ENCODE measurements at regions not wholly inside any gene's neighbourhood (a gene's known extent, or its start where the extent isn't known, plus 50 kb on each side); places are given as distances from the start of the nearest gene placed in this dataset.

DNA sequence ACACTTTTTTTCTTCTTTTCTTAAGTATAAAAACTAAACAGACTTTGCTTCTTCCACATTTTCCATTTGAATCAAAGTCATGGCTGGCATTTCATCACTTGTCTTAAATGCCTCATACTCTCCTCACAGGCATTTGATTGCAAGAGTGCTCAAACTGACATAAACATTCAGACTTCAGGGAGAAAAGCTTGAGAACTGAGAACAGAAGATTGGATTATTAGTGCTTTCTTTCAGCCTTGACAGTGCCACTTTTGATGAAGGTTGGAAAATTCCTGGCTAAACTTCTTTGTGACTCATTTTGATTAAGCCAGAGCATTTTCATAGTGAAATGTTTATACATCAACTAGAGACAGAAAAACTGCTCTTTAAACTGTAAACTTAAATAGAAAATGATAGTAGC lies 544.4 kb downstream of the DIPK2A start:
- no peak for DNase-seq
- Histone ChIP-seq H3K79me1 (ENCODE audit: low read length) (no peaks in the 10 kb centered on the region), H4K91ac (ENCODE audit: low read depth, low read length) (no peak overlapping the region), H3K4me1 (ENCODE audit: control insufficient read depth in 1 of 2, insufficient read depth in 2 of 2, low read length in 2 of 2) (no peaks in the 10 kb centered on the region), H3K23ac (ENCODE audit: low read length) (no peak overlapping the region), H3K18ac (ENCODE audit: low read length) (no peak overlapping the region), H4K12ac (ENCODE audit: low read depth, low read length) (no peak overlapping the region), H3K4me2 (ENCODE audit: low read length) (no peak overlapping the region), H3K27me3 (ENCODE audit: insufficient read depth, low read length) (no peaks in the 10 kb centered on the region), H4K8ac (ENCODE audit: low read depth, low read length) (no peak overlapping the region), H3K4ac (ENCODE audit: low read depth, low read length) (no peak overlapping the region), H3K9me3 (ENCODE audit: insufficient read depth, low read depth, low read length) (no peaks in the 10 kb centered on the region), H3K36me3 (ENCODE audit: control insufficient read depth in 1 of 2, insufficient read depth in 2 of 2, low read length in 2 of 2) (no peaks in the 10 kb centered on the region), H3K27ac (ENCODE audit: low read depth, low read length) (no peak overlapping the region), H3K14ac (ENCODE audit: low read length) (no peak overlapping the region), H2AK5ac (ENCODE audit: low read length) (no peak overlapping the region), H2BK120ac (ENCODE audit: insufficient read depth, low read length, poor library complexity) (no peak overlapping the region), H3K4me3 (ENCODE audit: low read depth, low read length) (no peak overlapping the region), H2BK5ac (ENCODE audit: low read depth, low read length, poor library complexity) (no peak overlapping the region), H3K9ac (ENCODE audit: low read length) (no peak overlapping the region), H3K79me2 (ENCODE audit: control insufficient read depth, insufficient read depth, low read length, poor library complexity) (no peaks in the 10 kb centered on the region), H2BK12ac (ENCODE audit: low read length) (no peak overlapping the region), H2AFZ (ENCODE audit: insufficient read depth, low read length, poor library complexity) (no peak overlapping the region)

DNA sequence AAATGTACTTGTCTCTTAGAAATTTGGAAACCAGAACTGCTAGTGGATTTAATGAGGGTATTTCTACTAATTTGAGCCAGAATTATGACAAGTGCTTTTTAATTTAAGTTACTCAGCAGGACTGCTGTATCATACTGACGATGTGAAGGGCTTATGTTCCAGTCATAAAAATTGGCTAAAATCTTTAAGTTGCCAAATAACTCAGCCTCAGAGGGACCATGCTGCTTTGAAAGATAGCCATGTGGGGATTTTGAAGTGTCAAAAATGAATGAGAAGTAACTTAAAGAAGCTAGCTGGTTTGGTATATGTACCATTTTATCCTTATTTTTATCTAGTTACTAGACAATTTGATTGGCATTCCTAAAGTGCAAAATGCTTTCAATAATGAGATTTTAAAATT lies 545.0 kb downstream of the DIPK2A start:
- no peak overlapping the region for H2AK5ac ChIP-seq (ENCODE audit: low read length)
- H4K12ac ChIP-seq (ENCODE audit: low read depth, low read length): no peak overlapping the region
- no peaks in the 10 kb centered on the region for H3K4me1 ChIP-seq (ENCODE audit: control insufficient read depth in 1 of 2, insufficient read depth in 2 of 2, low read length in 2 of 2)
- no peak overlapping the region for H3K27ac ChIP-seq (ENCODE audit: low read depth, low read length)
- H3K36me3 ChIP-seq (ENCODE audit: control insufficient read depth in 1 of 2, insufficient read depth in 2 of 2, low read length in 2 of 2): no peaks in the 10 kb centered on the region
- H3K4me3 ChIP-seq (ENCODE audit: low read depth, low read length): no peak overlapping the region
- H2BK120ac ChIP-seq (ENCODE audit: insufficient read depth, low read length, poor library complexity): no peak overlapping the region
- no peak overlapping the region for H3K9ac ChIP-seq (ENCODE audit: low read length)
- no peak overlapping the region for H3K14ac ChIP-seq (ENCODE audit: low read length)
- H3K4ac ChIP-seq (ENCODE audit: low read depth, low read length): no peak overlapping the region
- H2BK12ac ChIP-seq (ENCODE audit: low read length): no peak overlapping the region
- no peak overlapping the region for H2BK5ac ChIP-seq (ENCODE audit: low read depth, low read length, poor library complexity)
- no peak overlapping the region for H3K18ac ChIP-seq (ENCODE audit: low read length)
- H3K27me3 ChIP-seq (ENCODE audit: insufficient read depth, low read length): no peaks in the 10 kb centered on the region
- H4K91ac ChIP-seq (ENCODE audit: low read depth, low read length): no peak overlapping the region
- H3K23ac ChIP-seq (ENCODE audit: low read length): no peak overlapping the region
- H4K8ac ChIP-seq (ENCODE audit: low read depth, low read length): no peak overlapping the region
- H3K9me3 ChIP-seq (ENCODE audit: insufficient read depth, low read depth, low read length): no peaks in the 10 kb centered on the region
- no peaks in the 10 kb centered on the region for H3K79me1 ChIP-seq (ENCODE audit: low read length)
- no peak overlapping the region for H2AFZ ChIP-seq (ENCODE audit: insufficient read depth, low read length, poor library complexity)
- no peak for DNase-seq
- no peaks in the 10 kb centered on the region for H3K79me2 ChIP-seq (ENCODE audit: control insufficient read depth, insufficient read depth, low read length, poor library complexity)
- H3K4me2 ChIP-seq (ENCODE audit: low read length): no peak overlapping the region
- no CpG with 5 or more reads among the region's 1 CpG for WGBS (ENCODE audit: extremely low coverage, insufficient coverage, insufficient read length)

DNA sequence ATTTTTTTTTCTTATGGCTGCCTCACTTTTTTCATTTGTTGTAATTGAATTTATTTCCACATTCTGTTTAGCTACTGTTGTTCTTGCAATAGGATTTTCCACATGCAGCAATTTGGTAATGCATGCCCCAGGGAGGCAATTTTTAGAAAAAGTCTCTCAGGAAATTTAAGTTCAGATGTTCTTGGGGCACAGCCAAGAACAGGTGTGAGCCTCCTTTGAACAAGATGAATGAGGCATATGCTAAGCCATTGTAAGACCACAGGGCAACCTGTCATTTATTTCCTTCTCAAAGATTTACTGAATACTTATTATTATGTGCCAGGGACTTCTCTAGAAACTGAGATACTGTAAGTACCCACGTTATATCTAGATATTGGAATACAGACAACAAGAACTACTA lies 549.5 kb downstream of the DIPK2A start:
- Histone ChIP-seq H2AFZ (ENCODE audit: insufficient read depth, low read length, poor library complexity) (no peak overlapping the region), H3K9me3 (ENCODE audit: insufficient read depth, low read depth, low read length) (no peaks in the 10 kb centered on the region), H3K79me2 (ENCODE audit: control insufficient read depth, insufficient read depth, low read length, poor library complexity) (no peaks in the 10 kb centered on the region), H3K79me1 (ENCODE audit: low read length) (no peaks in the 10 kb centered on the region), H3K4ac (ENCODE audit: low read depth, low read length) (no peak overlapping the region), H3K4me3 (ENCODE audit: low read depth, low read length) (no peak overlapping the region), H3K4me1 (ENCODE audit: control insufficient read depth in 1 of 2, insufficient read depth in 2 of 2, low read length in 2 of 2) (no peaks in the 10 kb centered on the region), H2BK12ac (ENCODE audit: low read length) (no peak overlapping the region), H4K91ac (ENCODE audit: low read depth, low read length) (no peak overlapping the region), H3K27ac (ENCODE audit: low read depth, low read length) (no peak overlapping the region), H3K23ac (ENCODE audit: low read length) (no peak overlapping the region), H4K8ac (ENCODE audit: low read depth, low read length) (no peak overlapping the region), H2AK5ac (ENCODE audit: low read length) (no peak overlapping the region), H3K18ac (ENCODE audit: low read length) (no peak overlapping the region), H3K14ac (ENCODE audit: low read length) (no peak overlapping the region), H2BK5ac (ENCODE audit: low read depth, low read length, poor library complexity) (no peak overlapping the region), H3K9ac (ENCODE audit: low read length) (no peak overlapping the region), H3K4me2 (ENCODE audit: low read length) (no peak overlapping the region), H3K27me3 (ENCODE audit: insufficient read depth, low read length) (no peaks in the 10 kb centered on the region), H4K12ac (ENCODE audit: low read depth, low read length) (no peak overlapping the region), H3K36me3 (ENCODE audit: control insufficient read depth in 1 of 2, insufficient read depth in 2 of 2, low read length in 2 of 2) (no peaks in the 10 kb centered on the region), H2BK120ac (ENCODE audit: insufficient read depth, low read length, poor library complexity) (no peak overlapping the region)
- no CpG with 5 or more reads among the region's 1 CpG for WGBS (ENCODE audit: extremely low coverage, insufficient coverage, insufficient read length)
- DNase-seq: no peak

DNA sequence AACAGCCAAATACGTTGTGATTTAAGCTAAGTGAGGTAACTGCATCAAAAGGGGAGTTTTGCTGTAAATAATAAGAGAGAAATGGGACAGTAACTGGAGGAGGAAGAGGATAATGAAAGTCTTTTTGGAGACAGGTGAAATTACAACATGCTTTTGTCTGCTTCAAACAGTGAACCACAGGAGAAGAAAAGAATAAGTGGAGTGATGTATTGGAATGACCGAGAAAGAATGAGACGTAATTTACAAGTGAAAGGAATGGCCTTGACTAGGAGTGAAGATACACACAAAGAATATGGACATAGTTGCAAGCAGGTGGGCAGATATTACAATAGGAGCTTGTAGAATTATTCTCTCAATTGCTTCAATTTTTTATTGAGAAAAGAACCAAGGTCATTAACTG lies 550.8 kb downstream of the DIPK2A start:
- H4K91ac ChIP-seq (ENCODE audit: low read depth, low read length): no peak overlapping the region
- WGBS (ENCODE audit: extremely low coverage, insufficient coverage, insufficient read length): no CpG with 5 or more reads among the region's 3 CpGs
- no peak overlapping the region for H2BK12ac ChIP-seq (ENCODE audit: low read length)

DNA sequence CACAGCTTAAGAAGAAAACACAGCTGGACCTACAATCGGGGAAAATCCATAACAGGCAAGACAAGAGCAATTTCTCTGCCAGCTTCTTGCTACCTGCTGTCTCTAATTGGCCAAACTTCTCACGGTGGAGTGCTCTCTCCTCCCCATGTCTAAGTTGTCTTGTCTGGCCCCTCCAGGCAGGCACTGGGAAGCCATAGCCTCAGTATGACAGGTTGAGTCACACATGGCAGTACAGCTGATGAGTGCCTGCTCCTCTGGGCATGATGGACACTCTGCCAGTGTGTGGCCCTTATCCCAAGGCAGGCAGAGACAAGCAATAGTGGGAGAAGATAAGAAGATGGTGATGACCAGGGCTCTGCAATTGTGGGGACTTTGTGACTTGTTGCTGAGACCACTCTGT lies 551.8 kb downstream of the DIPK2A start:
- Histone ChIP-seq H3K4me3 (ENCODE audit: low read depth, low read length) (no peak overlapping the region), H2AFZ (ENCODE audit: insufficient read depth, low read length, poor library complexity) (no peak overlapping the region), H3K4ac (ENCODE audit: low read depth, low read length) (no peak overlapping the region), H3K27me3 (ENCODE audit: insufficient read depth, low read length) (no peaks in the 10 kb centered on the region), H3K36me3 (ENCODE audit: control insufficient read depth in 1 of 2, insufficient read depth in 2 of 2, low read length in 2 of 2) (no peaks in the 10 kb centered on the region), H3K4me1 (ENCODE audit: control insufficient read depth in 1 of 2, insufficient read depth in 2 of 2, low read length in 2 of 2) (no peaks in the 10 kb centered on the region), H3K27ac (ENCODE audit: low read depth, low read length) (no peak overlapping the region), H3K14ac (ENCODE audit: low read length) (no peak overlapping the region), H3K79me1 (ENCODE audit: low read length) (no peaks in the 10 kb centered on the region), H2BK5ac (ENCODE audit: low read depth, low read length, poor library complexity) (no peak overlapping the region), H3K9ac (ENCODE audit: low read length) (no peak overlapping the region), H2BK120ac (ENCODE audit: insufficient read depth, low read length, poor library complexity) (no peak overlapping the region), H3K79me2 (ENCODE audit: control insufficient read depth, insufficient read depth, low read length, poor library complexity) (no peaks in the 10 kb centered on the region), H2AK5ac (ENCODE audit: low read length) (no peak overlapping the region), H4K12ac (ENCODE audit: low read depth, low read length) (no peak overlapping the region), H3K18ac (ENCODE audit: low read length) (no peak overlapping the region), H4K91ac (ENCODE audit: low read depth, low read length) (no peak overlapping the region), H3K23ac (ENCODE audit: low read length) (no peak overlapping the region), H4K8ac (ENCODE audit: low read depth, low read length) (no peak overlapping the region), H3K9me3 (ENCODE audit: insufficient read depth, low read depth, low read length) (no peaks in the 10 kb centered on the region), H3K4me2 (ENCODE audit: low read length) (no peak overlapping the region), H2BK12ac (ENCODE audit: low read length) (no peak overlapping the region)
- no CpG with 5 or more reads among the region's 2 CpGs for WGBS (ENCODE audit: extremely low coverage, insufficient coverage, insufficient read length)
- DNase-seq: no peak

More for the DNA sequence above, 550.8 kb downstream of the DIPK2A start:
- DNase-seq: no peak
- H3K4me1 ChIP-seq (ENCODE audit: control insufficient read depth in 1 of 2, insufficient read depth in 2 of 2, low read length in 2 of 2): no peaks in the 10 kb centered on the region
- H2BK5ac ChIP-seq (ENCODE audit: low read depth, low read length, poor library complexity): no peak overlapping the region
- H3K36me3 ChIP-seq (ENCODE audit: control insufficient read depth in 1 of 2, insufficient read depth in 2 of 2, low read length in 2 of 2): no peaks in the 10 kb centered on the region
- H3K4ac ChIP-seq (ENCODE audit: low read depth, low read length): no peak overlapping the region
- H3K4me3 ChIP-seq (ENCODE audit: low read depth, low read length): no peak overlapping the region
- no peak overlapping the region for H3K9ac ChIP-seq (ENCODE audit: low read length)
- no peak overlapping the region for H4K8ac ChIP-seq (ENCODE audit: low read depth, low read length)
- no peak overlapping the region for H3K4me2 ChIP-seq (ENCODE audit: low read length)
- no peak overlapping the region for H3K18ac ChIP-seq (ENCODE audit: low read length)
- H3K27ac ChIP-seq (ENCODE audit: low read depth, low read length): no peak overlapping the region
- no peak overlapping the region for H3K23ac ChIP-seq (ENCODE audit: low read length)
- H2BK120ac ChIP-seq (ENCODE audit: insufficient read depth, low read length, poor library complexity): no peak overlapping the region
- H2AK5ac ChIP-seq (ENCODE audit: low read length): no peak overlapping the region
- H3K9me3 ChIP-seq (ENCODE audit: insufficient read depth, low read depth, low read length): no peaks in the 10 kb centered on the region
- H3K79me1 ChIP-seq (ENCODE audit: low read length): no peaks in the 10 kb centered on the region
- no peaks in the 10 kb centered on the region for H3K27me3 ChIP-seq (ENCODE audit: insufficient read depth, low read length)
- H4K12ac ChIP-seq (ENCODE audit: low read depth, low read length): no peak overlapping the region
- no peak overlapping the region for H2AFZ ChIP-seq (ENCODE audit: insufficient read depth, low read length, poor library complexity)
- no peak overlapping the region for H3K14ac ChIP-seq (ENCODE audit: low read length)
- H3K79me2 ChIP-seq (ENCODE audit: control insufficient read depth, insufficient read depth, low read length, poor library complexity): no peaks in the 10 kb centered on the region
